ENCODE measurements at regions not wholly inside any gene's neighbourhood (a gene's known extent, or its start where the extent isn't known, plus 50 kb on each side); places are given as distances from the start of the nearest gene placed in this dataset.

GRCh38 chr12:78666584-78666983 lies 198.0 kb upstream of the SYT1 start:
- no peak for TF ChIP-seq CTCF (conservative IDR thresholded peaks at IDR 0.05)
- H3K27ac Mint-ChIP-seq (ENCODE audit: unreplicated experiment): no peak overlapping the region
- no peaks in the 10 kb centered on the region for H3K27me3 Mint-ChIP-seq (ENCODE audit: low read depth)
- H3K36me3 Mint-ChIP-seq (ENCODE audit: low read depth): no peaks in the 10 kb centered on the region
- peaks cover 7% of the 10 kb centered on the region for H3K4me1 Mint-ChIP-seq
- no peaks in the 10 kb centered on the region for H3K9me3 Mint-ChIP-seq
- DNase-seq (ENCODE audit: low read depth, low spot score): no peak
- H3K4me3 Mint-ChIP-seq: no peak overlapping the region

- no peak for DNase-seq (ENCODE audit: low read depth, low spot score)
- no peaks in the 10 kb centered on the region for H3K27me3 Mint-ChIP-seq (ENCODE audit: low read depth)
- H3K4me3 Mint-ChIP-seq: no peak overlapping the region
- H3K9me3 Mint-ChIP-seq: no peaks in the 10 kb centered on the region
- no peaks in the 10 kb centered on the region for H3K4me1 Mint-ChIP-seq
- H3K36me3 Mint-ChIP-seq (ENCODE audit: low read depth): no peaks in the 10 kb centered on the region
- H3K27ac Mint-ChIP-seq (ENCODE audit: unreplicated experiment): no peak overlapping the region
- TF ChIP-seq CTCF (conservative IDR thresholded peaks at IDR 0.05): no peak
Measured at GRCh38 chr12:78671295-78671694, 193.3 kb upstream of the SYT1 start.

GRCh38 chr12:78672033-78672432 lies 192.5 kb upstream of the SYT1 start:
- Mint-ChIP-seq H3K4me1 (no peaks in the 10 kb centered on the region), H3K27ac (ENCODE audit: unreplicated experiment) (no peak overlapping the region), H3K27me3 (ENCODE audit: low read depth) (no peaks in the 10 kb centered on the region), H3K9me3 (no peaks in the 10 kb centered on the region), H3K4me3 (no peak overlapping the region), H3K36me3 (ENCODE audit: low read depth) (no peaks in the 10 kb centered on the region)
- TF ChIP-seq CTCF (conservative IDR thresholded peaks at IDR 0.05): no peak
- DNase-seq (ENCODE audit: low read depth, low spot score): no peak

GRCh38 chr12:78674311-78675090 lies 190.1 kb upstream of the SYT1 start:
- H3K4me1 Mint-ChIP-seq: no peaks in the 10 kb centered on the region
- DNase-seq (ENCODE audit: low read depth, low spot score): no peak

GRCh38 chr12:78680596-78680995 lies 184.0 kb upstream of the SYT1 start:
- H3K9me3 Mint-ChIP-seq: no peaks in the 10 kb centered on the region
- no peak overlapping the region for H3K4me3 Mint-ChIP-seq
- no peaks in the 10 kb centered on the region for H3K4me1 Mint-ChIP-seq
- no peak for TF ChIP-seq CTCF (conservative IDR thresholded peaks at IDR 0.05)
- no peak overlapping the region for H3K27ac Mint-ChIP-seq (ENCODE audit: unreplicated experiment)
- DNase-seq (ENCODE audit: low read depth, low spot score): no peak
- no peaks in the 10 kb centered on the region for H3K27me3 Mint-ChIP-seq (ENCODE audit: low read depth)
- H3K36me3 Mint-ChIP-seq (ENCODE audit: low read depth): no peaks in the 10 kb centered on the region

More at GRCh38 chr12:78674311-78675090, 190.1 kb upstream of the SYT1 start:
- Mint-ChIP-seq H3K9me3 (no peaks in the 10 kb centered on the region), H3K27ac (ENCODE audit: unreplicated experiment) (no peak overlapping the region), H3K36me3 (ENCODE audit: low read depth) (no peaks in the 10 kb centered on the region), H3K27me3 (ENCODE audit: low read depth) (no peaks in the 10 kb centered on the region), H3K4me3 (no peak overlapping the region)
- TF ChIP-seq CTCF (conservative IDR thresholded peaks at IDR 0.05): no peak
